GM21825 (cell line): ENCODE measurements at regions not wholly inside any gene's neighbourhood (a gene's known extent, or its start where the extent isn't known, plus 50 kb on each side); places are given as distances from the start of the nearest gene placed in this dataset.

Experiments used
- ATAC-seq: cut with Tn5 transposase; IDR thresholded peaks from one replicate; pipeline ENCODE4 v1.9.1; 2021; ENCODE audit warnings: mild to moderate bottlenecking, moderate library complexity; ENCODE audit not compliant: unreplicated experiment

- no peak for ATAC-seq
These were observed 50.6 kb upstream of the ZNF385D start for GRCh38 chr3:21801631-21802030.

GRCh38 chr3:21803604-21804003 is 52.6 kb upstream of the ZNF385D start:
- ATAC-seq: no peak

- no peak for ATAC-seq
These were observed 53.3 kb upstream of the ZNF385D start for GRCh38 chr3:21804330-21804729.

- ATAC-seq: no peak
These were observed 55.7 kb upstream of the ZNF385D start for GRCh38 chr3:21806733-21807132.

- no peak for ATAC-seq
These were observed 74.7 kb upstream of the ZNF385D start for GRCh38 chr3:21825684-21826083.

GRCh38 chr3:21826416-21826815 is 75.4 kb upstream of the ZNF385D start:
- ATAC-seq: no peak

GRCh38 chr3:21830541-21830940 is 79.5 kb upstream of the ZNF385D start:
- ATAC-seq: no peak

- no peak for ATAC-seq
These were observed 84.3 kb upstream of the ZNF385D start for GRCh38 chr3:21835264-21835663.

- no peak for ATAC-seq
These were observed 85.2 kb upstream of the ZNF385D start for GRCh38 chr3:21836227-21836626.

GRCh38 chr3:21839176-21839575 is 88.2 kb upstream of the ZNF385D start:
- ATAC-seq: no peak

- ATAC-seq: no peak
These were observed 88.6 kb upstream of the ZNF385D start for GRCh38 chr3:21839592-21839991.

- no peak for ATAC-seq
These were observed 96.0 kb upstream of the ZNF385D start for GRCh38 chr3:21847005-21847404.

- ATAC-seq: no peak
These were observed 108.4 kb upstream of the ZNF385D start for GRCh38 chr3:21859124-21860081.

GRCh38 chr3:21860082-21860475 is 109.1 kb upstream of the ZNF385D start:
- ATAC-seq: no peak

- ATAC-seq: no peak
These were observed 109.6 kb upstream of the ZNF385D start for GRCh38 chr3:21860657-21861056.

- ATAC-seq: no peak
These were observed 125.8 kb upstream of the ZNF385D start for GRCh38 chr3:21876782-21877181.

GRCh38 chr3:21877214-21877754 is 126.3 kb upstream of the ZNF385D start:
- ATAC-seq: no peak

- ATAC-seq: no peak
These were observed 128.3 kb upstream of the ZNF385D start for GRCh38 chr3:21879184-21879886.

- ATAC-seq: no peak
These were observed 137.6 kb upstream of the ZNF385D start for GRCh38 chr3:21888656-21889055.

GRCh38 chr3:21889166-21889565 is 138.2 kb upstream of the ZNF385D start:
- ATAC-seq: no peak

- ATAC-seq: no peak
These were observed 141.1 kb upstream of the ZNF385D start for GRCh38 chr3:21892104-21892503.

- ATAC-seq: no peak
These were observed 142.2 kb upstream of the ZNF385D start for GRCh38 chr3:21893242-21893641.
